SKM-1 treated with dmso at 0.1 percent for 144 hours (cell line): ENCODE measurements at regions not wholly inside any gene's neighbourhood (a gene's known extent, or its start where the extent isn't known, plus 50 kb on each side); places are given as distances from the start of the nearest gene placed in this dataset.

ENCODE experiments used
- DNase-seq: peaks from one replicate; lab custom pipeline; 2025; ENCODE audit not compliant: unreplicated experiment; lab: John Stamatoyannopoulos, UW

DNA sequence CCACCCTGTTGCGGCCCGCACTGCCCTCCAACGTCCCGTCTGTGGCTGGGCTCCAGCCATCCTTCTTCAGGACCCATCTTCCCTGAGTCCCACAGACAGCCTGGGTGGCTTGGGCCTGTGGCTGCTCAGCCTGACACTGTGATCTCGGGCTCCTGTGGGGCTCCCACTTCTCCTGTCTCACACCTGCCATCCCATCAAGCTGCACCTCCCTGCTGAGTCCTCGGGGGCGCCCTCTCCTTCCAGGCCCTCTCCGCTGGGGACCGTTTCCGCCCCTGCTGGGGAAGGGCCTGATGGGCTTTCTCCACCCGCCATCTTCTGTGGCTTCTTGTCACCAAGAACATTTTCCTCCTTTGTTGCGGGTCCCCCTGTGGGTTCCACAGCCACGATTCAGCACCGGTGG, 173.8 kb upstream of the PPP2R2D start:
- DNase-seq: no peak

DNA sequence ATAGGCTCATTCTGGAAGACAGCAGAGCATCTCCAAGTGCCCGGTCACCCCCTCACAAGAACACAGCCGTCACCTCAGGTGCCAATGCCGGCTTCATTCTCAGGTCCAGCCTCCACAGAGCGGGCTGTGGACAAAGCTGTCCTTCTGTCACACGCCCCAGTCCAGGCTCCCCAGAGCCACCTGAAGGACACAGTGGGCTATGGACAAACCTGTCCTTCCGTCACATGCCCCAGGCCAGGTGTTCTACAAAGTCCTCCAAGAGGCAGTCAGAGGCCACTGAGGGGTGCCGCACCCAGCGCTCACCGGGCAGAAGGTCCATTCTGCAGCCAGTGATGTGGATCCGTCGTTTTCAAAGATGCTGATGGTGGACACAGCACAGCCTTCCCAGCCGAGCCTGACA, 173.2 kb upstream of the PPP2R2D start:
- DNase-seq: no peak

GRCh38 chr10:131728286-131729228, 172.3 kb upstream of the PPP2R2D start:
- no peak for DNase-seq

GRCh38 chr10:131729361-131729760, 171.4 kb upstream of the PPP2R2D start:
- no peak for DNase-seq

DNA sequence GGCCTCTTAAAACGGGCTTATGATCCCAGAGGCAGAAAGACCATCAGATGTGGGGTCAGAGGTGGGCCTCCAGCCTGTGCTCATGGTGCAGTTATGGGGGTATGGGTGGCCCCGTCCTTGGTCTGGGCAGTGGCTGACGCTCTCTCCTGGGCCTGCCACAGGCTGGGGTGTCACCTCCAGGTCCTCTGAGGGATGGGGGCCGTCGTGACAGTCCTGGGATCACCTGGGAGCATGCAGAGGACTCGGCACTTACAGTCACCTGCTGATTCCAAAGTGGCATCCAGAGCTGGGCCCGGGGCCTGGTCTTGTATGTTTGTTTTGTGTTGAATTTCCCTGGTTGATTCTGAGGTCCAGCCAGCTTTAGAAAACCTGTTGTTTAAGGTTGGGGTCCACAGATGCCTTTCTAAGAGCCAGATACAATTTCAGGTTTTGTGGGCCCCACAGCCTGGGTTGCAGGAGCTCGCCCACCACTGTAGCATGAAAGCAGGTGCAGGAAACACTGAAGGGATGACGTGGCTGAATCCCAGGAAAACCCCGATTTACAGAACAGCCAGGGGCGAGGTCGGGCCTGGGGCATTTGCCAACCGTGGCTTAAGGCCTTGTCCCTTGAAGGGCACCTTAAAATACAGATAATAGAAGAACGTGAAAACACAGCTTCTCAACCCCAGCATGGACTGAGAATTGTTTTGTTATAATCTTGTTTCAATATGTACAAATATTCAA, 170.7 kb upstream of the PPP2R2D start:
- no peak for DNase-seq

DNA sequence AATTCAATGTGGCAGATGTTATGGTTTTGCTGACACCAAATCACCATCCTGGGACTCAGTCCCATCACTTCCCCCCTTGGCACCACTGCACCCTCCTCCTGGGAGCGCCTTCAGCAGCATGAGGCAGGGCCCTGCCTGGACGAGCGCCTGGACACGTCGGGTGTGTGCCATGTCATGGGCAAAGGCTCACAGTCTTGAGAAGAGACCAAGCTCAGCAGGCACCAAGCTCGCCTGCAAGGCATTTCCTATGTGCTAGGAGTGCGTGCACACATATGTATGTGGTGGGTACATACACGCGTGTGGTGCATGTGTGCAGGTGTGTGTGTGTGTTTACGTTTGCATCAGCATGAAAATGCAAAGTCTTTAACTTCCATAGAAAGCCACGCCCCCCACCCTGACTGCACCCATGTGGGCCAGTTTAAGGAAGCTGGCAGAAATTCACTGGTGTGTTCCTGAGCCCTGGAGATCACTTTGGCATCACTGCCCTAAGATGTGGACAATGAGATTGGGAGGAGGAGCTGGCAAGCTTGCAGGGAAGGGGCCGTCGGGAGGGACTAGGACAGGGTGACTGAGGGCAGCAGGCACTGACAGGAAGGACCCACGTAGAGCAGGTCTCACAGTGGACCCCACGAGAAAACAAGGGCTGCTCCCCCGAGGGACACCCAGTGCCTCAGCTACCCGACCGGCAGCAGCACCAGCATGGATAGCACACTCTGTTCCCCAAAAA, 169.9 kb upstream of the PPP2R2D start:
- DNase-seq: no peak

GRCh38 chr10:131731780-131732630, 168.8 kb upstream of the PPP2R2D start:
- DNase-seq: no peak

DNA sequence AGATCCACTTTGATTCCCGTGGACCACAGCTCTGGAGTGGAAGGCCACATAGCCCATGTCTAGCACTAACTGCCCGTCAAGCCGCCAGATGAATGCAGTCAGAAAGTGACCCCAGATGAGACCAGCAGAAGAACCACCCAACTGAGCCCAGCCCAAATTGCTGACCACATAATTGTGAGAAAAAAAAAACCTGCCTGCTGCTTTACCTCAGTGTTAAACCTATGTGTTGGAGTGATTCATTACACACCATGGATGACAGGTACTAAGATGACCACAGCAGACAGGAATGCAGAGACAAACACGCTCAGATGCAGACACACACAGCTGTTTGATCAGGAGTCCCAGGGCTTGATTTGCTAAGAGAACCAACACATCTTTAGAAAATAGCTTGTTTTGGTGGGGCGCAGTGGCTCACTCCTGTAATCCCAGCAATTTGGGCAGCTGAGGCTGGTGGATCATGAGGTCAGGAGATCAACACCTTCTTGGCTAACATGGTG, 168.1 kb upstream of the PPP2R2D start:
- DNase-seq: no peak

GRCh38 chr10:131733596-131733995, 167.2 kb upstream of the PPP2R2D start:
- no peak for DNase-seq

- DNase-seq: no peak
Measured at GRCh38 chr10:131735577-131735976, 165.2 kb upstream of the PPP2R2D start.

DNA sequence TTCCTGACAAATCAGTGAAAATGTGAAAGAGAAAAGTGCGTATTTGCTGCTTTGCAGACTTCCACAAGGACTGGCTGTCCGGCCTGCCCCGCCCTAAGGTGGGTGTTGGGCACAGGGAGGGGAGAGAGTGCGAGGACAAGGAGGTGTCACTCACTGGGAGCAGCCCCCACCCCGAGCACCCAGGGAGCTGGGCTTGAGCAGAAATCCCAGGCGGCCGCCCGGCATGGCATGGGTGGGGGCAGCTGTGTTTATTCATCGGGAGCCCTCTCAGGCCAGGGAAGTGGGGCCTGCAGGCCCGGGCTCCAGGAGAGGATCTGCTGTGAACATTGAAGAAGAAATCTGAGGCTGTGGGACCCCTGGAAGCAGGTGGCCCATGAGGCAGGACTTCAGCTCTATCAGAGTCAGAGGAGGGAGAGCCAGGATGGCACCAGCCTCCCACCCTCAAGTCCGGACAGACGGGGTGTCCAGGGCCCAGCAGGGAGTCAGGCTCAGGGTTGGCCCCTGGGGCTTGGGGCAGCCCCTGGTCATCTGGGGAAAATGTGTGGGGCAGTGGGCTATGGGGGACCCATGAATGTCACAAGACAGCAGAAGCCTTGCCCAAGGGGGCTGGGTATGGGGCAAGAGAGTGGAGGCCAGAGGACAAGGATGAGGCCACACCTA, 164.4 kb upstream of the PPP2R2D start:
- no peak for DNase-seq

DNA sequence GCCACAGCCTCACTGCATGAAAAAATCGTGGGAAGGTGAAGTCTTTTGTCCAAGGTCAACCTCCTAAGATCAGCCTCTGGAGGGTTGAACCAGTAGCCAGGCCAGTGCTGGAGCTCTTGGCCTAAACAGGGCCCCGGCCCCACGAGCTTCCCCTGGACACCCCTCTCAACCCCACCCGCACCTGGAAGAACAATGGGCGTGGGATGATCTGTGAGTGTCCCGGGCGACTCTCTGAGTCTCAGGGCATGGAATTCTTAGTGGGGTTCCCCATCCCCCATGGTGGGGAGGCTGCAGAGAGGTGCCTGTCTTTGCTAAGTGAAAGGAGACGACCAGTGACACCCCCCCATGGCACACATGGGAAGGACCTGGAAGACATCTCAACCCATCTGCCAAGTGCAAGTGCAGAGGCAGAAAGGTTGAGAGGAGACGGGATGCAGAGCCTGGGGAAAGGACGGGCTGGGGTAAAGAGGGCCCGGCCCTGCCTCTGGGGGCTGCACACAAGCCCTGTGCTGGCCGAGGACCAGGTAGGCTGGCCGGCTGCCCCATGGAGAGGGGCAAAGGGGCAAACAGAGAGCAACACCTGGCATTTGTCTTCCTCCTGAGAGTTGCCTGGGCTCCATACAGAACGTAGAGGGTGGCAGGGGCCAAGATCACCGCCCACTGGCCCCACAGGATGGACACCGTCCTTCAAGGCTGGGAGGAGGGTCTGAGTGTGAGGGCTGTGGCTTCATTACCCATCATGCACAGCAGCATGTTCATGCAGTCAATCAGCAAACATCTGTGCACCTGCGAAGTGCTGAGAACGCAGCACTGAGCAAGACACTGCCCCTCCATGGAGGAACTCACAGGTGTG, 163.0 kb upstream of the PPP2R2D start:
- no peak for DNase-seq

DNA sequence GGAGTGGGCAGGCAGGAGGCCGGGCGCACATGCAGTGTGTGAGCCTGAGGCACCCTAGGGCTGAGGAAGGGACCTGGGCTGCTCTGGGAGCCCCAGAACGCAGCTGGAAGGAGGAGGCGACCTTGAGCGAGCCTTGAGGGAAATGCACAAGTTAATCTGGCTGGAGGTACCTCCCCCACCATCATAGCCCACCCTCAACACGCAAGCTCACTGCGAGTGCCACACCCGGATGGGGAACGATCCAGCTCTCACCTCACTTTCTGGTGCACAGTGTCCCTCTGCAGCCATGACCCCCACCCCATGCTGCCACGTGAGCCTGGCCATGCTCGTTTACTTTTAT, 162.4 kb upstream of the PPP2R2D start:
- DNase-seq: no peak

- DNase-seq: no peak
Measured at GRCh38 chr10:131739206-131739605, 161.6 kb upstream of the PPP2R2D start.

DNA sequence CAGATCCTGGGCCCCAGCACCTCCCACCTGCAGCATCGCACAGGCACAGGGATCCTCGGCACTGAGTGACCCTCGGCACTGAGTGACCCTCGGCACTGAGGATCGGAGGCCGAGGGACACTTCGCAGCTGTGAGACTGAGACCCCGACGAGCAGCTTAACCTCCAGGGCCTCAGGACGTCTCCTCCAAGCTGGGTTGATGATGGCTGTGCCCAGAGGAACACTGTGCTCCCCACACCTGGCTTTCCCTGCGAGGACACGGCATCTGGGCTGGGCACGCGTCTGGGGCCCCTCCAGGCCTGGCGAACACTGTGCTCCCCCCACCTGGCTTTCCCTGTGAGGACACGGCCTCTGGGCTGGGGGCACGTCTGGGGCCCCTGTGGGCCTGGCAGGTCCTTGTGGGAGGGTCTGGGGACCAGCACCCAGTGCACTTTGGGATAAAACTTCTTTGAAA, 158.3 kb upstream of the PPP2R2D start:
- no peak for DNase-seq

- no peak for DNase-seq
Measured at GRCh38 chr10:131743190-131744151, 157.3 kb upstream of the PPP2R2D start.

DNA sequence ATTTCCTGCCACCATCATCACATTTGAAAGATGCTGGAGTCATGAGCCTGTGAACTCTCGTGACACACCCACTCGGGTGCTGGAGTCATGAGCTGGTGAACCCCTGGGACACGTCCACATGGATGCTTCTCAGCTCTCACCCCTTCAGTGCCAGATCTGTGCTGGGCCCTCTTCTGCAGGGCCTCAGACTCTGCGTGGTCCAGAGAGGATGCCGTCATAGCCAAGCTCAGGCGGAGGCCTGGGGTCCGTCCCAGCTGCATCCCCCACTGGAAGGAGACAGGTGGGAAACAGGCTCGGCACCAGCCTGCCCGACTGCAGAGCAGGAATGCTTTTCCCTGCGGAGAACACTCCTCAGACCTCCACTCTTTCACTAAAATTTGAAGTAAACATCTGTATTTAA, 156.5 kb upstream of the PPP2R2D start:
- DNase-seq: no peak

DNA sequence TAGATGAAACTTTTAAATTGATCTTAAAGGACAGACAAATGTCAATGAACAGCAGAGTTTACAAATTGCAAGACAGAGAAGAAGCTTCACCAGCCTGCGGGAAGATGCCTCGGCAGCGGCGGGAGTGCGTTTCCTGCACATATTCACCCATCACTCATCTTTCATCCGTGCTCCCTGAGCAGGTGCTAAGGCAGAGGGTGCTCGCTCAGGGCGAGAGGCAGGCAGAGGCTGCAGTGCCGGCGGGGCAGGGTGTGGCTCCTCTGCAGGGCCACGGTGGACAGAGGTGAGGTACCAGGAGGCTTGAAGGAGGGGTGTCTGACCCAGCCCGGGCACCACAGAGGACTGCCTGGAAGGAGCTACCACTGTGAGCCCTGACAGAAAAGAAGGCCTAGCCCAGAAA, 155.2 kb upstream of the PPP2R2D start:
- DNase-seq: no peak
